ENCODE measurements at regions not wholly inside any gene's neighbourhood (a gene's known extent, or its start where the extent isn't known, plus 50 kb on each side); places are given as distances from the start of the nearest gene placed in this dataset.

DNA sequence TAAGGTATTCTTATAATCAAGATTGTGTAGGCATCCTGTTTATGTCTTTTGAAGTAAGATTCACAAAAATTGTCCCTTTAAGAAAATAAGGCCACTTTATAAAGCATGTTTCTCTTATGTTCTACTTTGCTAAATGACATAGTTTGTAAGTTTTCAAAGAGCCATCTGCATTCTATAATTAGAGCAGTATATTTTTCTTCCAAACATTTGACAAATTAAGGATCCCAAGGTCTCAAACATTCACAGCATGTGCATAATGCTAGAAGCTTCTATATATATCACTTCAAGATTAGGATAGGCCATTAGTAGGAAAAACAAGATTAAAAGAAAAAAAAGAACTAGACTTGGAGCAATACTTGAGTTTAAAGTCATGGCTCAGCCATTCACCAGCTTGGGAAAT lies 55.9 kb upstream of the DOK5 start (continued):
- TF ChIP-seq, protein P1, sequence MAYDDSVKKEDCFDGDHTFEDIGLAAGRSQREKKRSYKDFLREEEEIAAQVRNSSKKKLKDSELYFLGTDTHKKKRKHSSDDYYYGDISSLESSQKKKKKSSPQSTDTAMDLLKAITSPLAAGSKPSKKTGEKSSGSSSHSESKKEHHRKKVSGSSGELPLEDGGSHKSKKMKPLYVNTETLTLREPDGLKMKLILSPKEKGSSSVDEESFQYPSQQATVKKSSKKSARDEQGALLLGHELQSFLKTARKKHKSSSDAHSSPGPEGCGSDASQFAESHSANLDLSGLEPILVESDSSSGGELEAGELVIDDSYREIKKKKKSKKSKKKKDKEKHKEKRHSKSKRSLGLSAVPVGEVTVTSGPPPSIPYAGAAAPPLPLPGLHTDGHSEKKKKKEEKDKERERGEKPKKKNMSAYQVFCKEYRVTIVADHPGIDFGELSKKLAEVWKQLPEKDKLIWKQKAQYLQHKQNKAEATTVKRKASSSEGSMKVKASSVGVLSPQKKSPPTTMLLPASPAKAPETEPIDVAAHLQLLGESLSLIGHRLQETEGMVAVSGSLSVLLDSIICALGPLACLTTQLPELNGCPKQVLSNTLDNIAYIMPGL (CRISPR knock-in tag; IDR thresholded peaks at IDR 0.05) = no peak
- TF ChIP-seq, protein P2, sequence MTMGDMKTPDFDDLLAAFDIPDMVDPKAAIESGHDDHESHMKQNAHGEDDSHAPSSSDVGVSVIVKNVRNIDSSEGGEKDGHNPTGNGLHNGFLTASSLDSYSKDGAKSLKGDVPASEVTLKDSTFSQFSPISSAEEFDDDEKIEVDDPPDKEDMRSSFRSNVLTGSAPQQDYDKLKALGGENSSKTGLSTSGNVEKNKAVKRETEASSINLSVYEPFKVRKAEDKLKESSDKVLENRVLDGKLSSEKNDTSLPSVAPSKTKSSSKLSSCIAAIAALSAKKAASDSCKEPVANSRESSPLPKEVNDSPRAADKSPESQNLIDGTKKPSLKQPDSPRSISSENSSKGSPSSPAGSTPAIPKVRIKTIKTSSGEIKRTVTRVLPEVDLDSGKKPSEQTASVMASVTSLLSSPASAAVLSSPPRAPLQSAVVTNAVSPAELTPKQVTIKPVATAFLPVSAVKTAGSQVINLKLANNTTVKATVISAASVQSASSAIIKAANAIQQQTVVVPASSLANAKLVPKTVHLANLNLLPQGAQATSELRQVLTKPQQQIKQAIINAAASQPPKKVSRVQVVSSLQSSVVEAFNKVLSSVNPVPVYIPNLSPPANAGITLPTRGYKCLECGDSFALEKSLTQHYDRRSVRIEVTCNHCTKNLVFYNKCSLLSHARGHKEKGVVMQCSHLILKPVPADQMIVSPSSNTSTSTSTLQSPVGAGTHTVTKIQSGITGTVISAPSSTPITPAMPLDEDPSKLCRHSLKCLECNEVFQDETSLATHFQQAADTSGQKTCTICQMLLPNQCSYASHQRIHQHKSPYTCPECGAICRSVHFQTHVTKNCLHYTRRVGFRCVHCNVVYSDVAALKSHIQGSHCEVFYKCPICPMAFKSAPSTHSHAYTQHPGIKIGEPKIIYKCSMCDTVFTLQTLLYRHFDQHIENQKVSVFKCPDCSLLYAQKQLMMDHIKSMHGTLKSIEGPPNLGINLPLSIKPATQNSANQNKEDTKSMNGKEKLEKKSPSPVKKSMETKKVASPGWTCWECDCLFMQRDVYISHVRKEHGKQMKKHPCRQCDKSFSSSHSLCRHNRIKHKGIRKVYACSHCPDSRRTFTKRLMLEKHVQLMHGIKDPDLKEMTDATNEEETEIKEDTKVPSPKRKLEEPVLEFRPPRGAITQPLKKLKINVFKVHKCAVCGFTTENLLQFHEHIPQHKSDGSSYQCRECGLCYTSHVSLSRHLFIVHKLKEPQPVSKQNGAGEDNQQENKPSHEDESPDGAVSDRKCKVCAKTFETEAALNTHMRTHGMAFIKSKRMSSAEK (CRISPR knock-in tag; IDR thresholded peaks at IDR 0.05; ENCODE audit: borderline replicate concordance) = no peak
- no peak for TF ChIP-seq SMAD3 (CRISPR knock-in tag; IDR thresholded peaks at IDR 0.05; ENCODE audit: borderline replicate concordance)
- no peak for TF ChIP-seq EMX1 (CRISPR knock-in tag; IDR thresholded peaks at IDR 0.05)
